Esophagus muscularis mucosa (tissue), 4 donors: ENCODE measurements at regions not wholly inside any gene's neighbourhood (a gene's known extent, or its start where the extent isn't known, plus 50 kb on each side); places are given as distances from the start of the nearest gene placed in this dataset.

Source experiments
- DNase-seq: peaks from one replicate; pipeline ENCODE4 v3.0.0-alpha.2; 2017; ENCODE audit errors: extremely low spot score
- H3K27ac ChIP-seq, 4 donors: fragments of 200-600 bp; sonication (generic); replicated peaks in 1 of 4; 1 replicate in 3 of 4; 2 replicates in 1 of 4; pipeline ENCODE4 v1.5.1; 2016 to 2019; ENCODE audit warnings: mild to moderate bottlenecking in 1 of 4
- H3K27me3 ChIP-seq, 4 donors: fragments of 200-600 bp; sonication (generic); one replicate each; pipeline versions ENCODE4 v1.5.1 to v1.6.0; 2016 to 2019
- H3K36me3 ChIP-seq, 4 donors: fragments of 200-600 bp; sonication (generic); one replicate each; pipeline ENCODE4 v1.5.1; 2016 to 2019
- H3K4me1 ChIP-seq, 4 donors: fragments of 200-600 bp; sonication (generic); one replicate each; pipeline ENCODE4 v1.5.1; 2016 to 2019
- H3K4me3 ChIP-seq, 4 donors: fragments of 200-600 bp; sonication (generic); 1 replicate in 2 of 4; 2 replicates in 2 of 4; pipeline ENCODE4 v1.5.1; 2016 to 2019; ENCODE audit warnings: mild to moderate bottlenecking in 4 of 4, moderate library complexity in 1 of 4
- H3K9me3 ChIP-seq, 4 donors: fragments of 200-600 bp; sonication (generic); 1 replicate in 3 of 4; 2 replicates in 1 of 4; pipeline ENCODE4 v1.5.1; 2016 to 2019
- CTCF ChIP-seq, 3 experiments: fragments of 200-600 bp in 2 of 3; fragments of 450-650 bp in 1 of 3; sonication (generic) in 2 of 3; IDR thresholded peaks; one replicate each; pipeline ENCODE4 v1.5.1; 2017 to 2019; ENCODE audit warnings: antibody characterized with exemption in 3 of 3, mild to moderate bottlenecking in 2 of 3, moderate library complexity in 1 of 3
- EP300 ChIP-seq: sonication (generic); formaldehyde crosslinking; IDR thresholded peaks from one replicate; pipeline ENCODE4 v1.6.1; 2017; ENCODE audit warnings: antibody characterized with exemption
- POLR2A ChIP-seq: fragments of 450-650 bp; IDR thresholded peaks from one replicate; pipeline ENCODE4 v1.6.1; 2017; ENCODE audit warnings: antibody characterized with exemption, moderate library complexity, mild to moderate bottlenecking, low read depth
- POLR2AphosphoS5 ChIP-seq, 2 donors: sonication (generic); formaldehyde crosslinking; IDR thresholded peaks; one replicate each; pipeline ENCODE4 v1.6.1; 2017; ENCODE audit warnings: antibody characterized with exemption in 2 of 2
- WGBS: methylation state at CpG from one replicate; pipeline ENCODE4 v1.1.5; 2018; 5-methylcytosine and 5-hydroxymethylcytosine counted together
- intact Hi-C: fragments of 100-400 bp; cut with DNase I; formaldehyde crosslinking; loops from one replicate; pipeline ENCODE4 v1.15.1; 2023

- WGBS, result 90% methylated on average over 1 of the region's 1 CpG
- DNase-seq, result no peak
- Histone ChIP-seq H3K4me1 (no peaks in the 10 kb centered on the region), H3K9me3 (no peaks in the 10 kb centered on the region), H3K27ac (no peak overlapping the region), H3K4me3 (no peak overlapping the region), H3K27me3 (no peaks in the 10 kb centered on the region), H3K36me3 (no peaks in the 10 kb centered on the region)
- intact Hi-C loops, result no loop called here
- TF ChIP-seq EP300 (no peak), CTCF (IDR thresholded peaks at IDR 0.05) (no peak)
These were observed 134.5 kb upstream of the KCND2 start for GRCh38 chr7:120138497-120138896.

DNA sequence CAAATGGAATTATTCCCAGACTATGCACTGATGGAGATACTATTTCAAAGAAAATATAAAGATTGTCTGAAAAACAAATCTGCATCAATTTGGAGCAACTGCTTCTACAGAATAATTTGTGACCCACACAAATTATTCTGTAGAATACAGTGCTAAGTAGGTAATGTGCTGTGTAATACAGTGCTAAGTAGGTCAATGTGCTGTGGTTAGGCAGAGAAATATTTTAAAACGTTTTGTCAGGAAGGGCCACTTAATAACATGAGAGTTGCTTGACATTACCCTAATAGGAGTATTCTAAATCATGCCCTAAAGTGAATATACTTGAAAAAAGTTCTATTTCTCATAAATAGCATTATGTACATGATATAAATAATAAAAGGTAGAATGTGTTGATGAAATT is 116.5 kb upstream of the KCND2 start:
- no peaks in the 10 kb centered on the region for H3K36me3 ChIP-seq
- H3K4me1 ChIP-seq, result no peaks in the 10 kb centered on the region
- H3K27me3 ChIP-seq, result no peaks in the 10 kb centered on the region
- H3K27ac ChIP-seq, result no peak overlapping the region
- DNase-seq, result no peak
- no peak overlapping the region for H3K4me3 ChIP-seq
- no peak for TF ChIP-seq CTCF (IDR thresholded peaks at IDR 0.05)
- no peak for TF ChIP-seq EP300
- TF ChIP-seq POLR2A, result no peak
- TF ChIP-seq POLR2AphosphoS5 (IDR thresholded peaks at IDR 0.05), result no peak
- WGBS, result 10% methylated on average over 1 of the region's 1 CpG
- H3K9me3 ChIP-seq, result no peaks in the 10 kb centered on the region
- intact Hi-C loops, result no loop called here

GRCh38 chr7:120160166-120160565 is 112.8 kb upstream of the KCND2 start:
- H3K27me3 ChIP-seq, result no peaks in the 10 kb centered on the region
- no peaks in the 10 kb centered on the region for H3K4me1 ChIP-seq
- no peaks in the 10 kb centered on the region for H3K9me3 ChIP-seq
- H3K27ac ChIP-seq, result no peak overlapping the region
- TF ChIP-seq POLR2AphosphoS5 (IDR thresholded peaks at IDR 0.05), result no peak
- TF ChIP-seq EP300, result no peak
- TF ChIP-seq CTCF (IDR thresholded peaks at IDR 0.05), result no peak
- TF ChIP-seq POLR2A, result no peak
- intact Hi-C loops, result no loop called here
- no peak for DNase-seq
- WGBS, result 69% methylated on average over 2 of the region's 2 CpGs
- H3K4me3 ChIP-seq, result no peak overlapping the region
- no peaks in the 10 kb centered on the region for H3K36me3 ChIP-seq

GRCh38 chr7:120163449-120163848 is 109.5 kb upstream of the KCND2 start:
- H3K36me3 ChIP-seq, result no peaks in the 10 kb centered on the region
- H3K9me3 ChIP-seq, result no peaks in the 10 kb centered on the region
- TF ChIP-seq POLR2A (no peak), EP300 (no peak), CTCF (IDR thresholded peaks at IDR 0.05) (no peak)
- no peaks in the 10 kb centered on the region for H3K4me1 ChIP-seq
- no peak for DNase-seq
- intact Hi-C loops, result no loop called here
- no peak overlapping the region for H3K27ac ChIP-seq
- no peak overlapping the region for H3K4me3 ChIP-seq
- WGBS, result 94% methylated on average over 4 of the region's 4 CpGs
- H3K27me3 ChIP-seq, result no peaks in the 10 kb centered on the region

GRCh38 chr7:120165227-120165626 is 107.7 kb upstream of the KCND2 start:
- Histone ChIP-seq H3K4me1 (no peaks in the 10 kb centered on the region), H3K9me3 (no peaks in the 10 kb centered on the region), H3K27me3 (no peaks in the 10 kb centered on the region), H3K4me3 (no peak overlapping the region), H3K36me3 (no peaks in the 10 kb centered on the region), H3K27ac (no peak overlapping the region)
- DNase-seq, result no peak
- intact Hi-C loops, result no loop called here
- WGBS, result 86% methylated on average over 2 of the region's 2 CpGs
- TF ChIP-seq EP300, result no peak
- no peak for TF ChIP-seq CTCF (IDR thresholded peaks at IDR 0.05)
- TF ChIP-seq POLR2A, result no peak
- no peak for TF ChIP-seq POLR2AphosphoS5 (IDR thresholded peaks at IDR 0.05)
